HK-2 (cell line): ENCODE measurements at regions not wholly inside any gene's neighbourhood (a gene's known extent, or its start where the extent isn't known, plus 50 kb on each side); places are given as distances from the start of the nearest gene placed in this dataset.
"Not testable (repeated sequence)": the region's sequence is repeated elsewhere in the genome, so short reads cannot be mapped to it uniquely, and the experiment has no call there.

Source experiments
- DNase-seq: peaks from one replicate; pipeline ENCODE4 v3.0.0-alpha.2; 2018; ENCODE audit not compliant: unreplicated experiment

DNA sequence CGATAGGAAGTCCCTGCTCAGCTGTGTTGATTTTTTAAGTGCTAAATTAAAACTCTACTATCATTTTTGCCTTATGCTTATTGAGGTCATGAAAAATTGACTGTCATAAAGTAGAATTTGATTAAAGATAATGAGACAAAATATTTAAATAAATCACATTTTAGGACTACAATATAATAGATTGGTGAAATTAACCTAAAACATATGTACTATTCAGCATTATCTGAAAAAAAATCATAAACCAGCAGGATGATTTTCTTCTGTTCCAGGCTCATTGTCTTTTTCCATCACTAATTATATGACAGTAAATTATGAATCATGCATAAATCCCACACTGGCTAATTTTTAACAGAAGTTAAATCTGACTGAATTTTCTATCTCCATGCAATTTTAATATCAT lies 373.6 kb upstream of the NRSN1 start:
- no peak for DNase-seq

DNA sequence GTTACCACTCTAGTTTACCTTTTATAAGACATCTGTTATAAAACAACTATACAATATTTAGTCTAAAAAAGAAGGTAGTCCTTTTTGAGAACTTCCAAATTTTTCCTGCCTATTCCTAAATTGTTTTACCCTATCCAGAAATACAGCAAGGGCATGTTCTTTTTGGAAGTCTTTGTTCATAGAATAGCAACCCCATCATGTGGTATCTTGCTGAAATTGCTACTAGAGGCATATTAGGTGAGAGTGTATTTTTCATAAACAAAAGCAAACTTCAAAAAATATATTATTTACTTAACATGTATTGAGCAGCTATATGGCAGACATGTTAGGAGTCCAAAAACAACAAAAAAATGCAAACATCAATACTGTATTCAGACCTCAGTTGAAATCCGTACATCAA lies 371.8 kb upstream of the NRSN1 start:
- no peak for DNase-seq

DNA sequence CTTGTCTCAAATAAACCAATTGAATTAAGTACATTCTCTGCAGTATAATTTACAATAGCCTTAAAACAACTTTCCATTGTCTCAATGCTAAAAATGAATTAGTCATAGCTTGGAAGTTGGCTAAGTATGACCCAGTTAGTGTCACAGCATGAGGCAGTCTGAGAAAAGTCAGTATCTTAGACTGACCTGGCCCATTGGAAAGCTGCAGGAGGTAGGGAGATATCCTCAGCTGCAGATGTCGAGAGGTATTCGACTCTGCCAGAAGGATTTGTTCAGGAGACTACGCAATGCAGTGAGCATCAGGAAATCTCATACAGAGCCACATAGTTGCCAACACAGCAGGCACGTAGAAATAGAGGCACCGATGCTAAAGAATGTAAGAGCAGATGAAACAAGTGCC lies 350.9 kb upstream of the NRSN1 start:
- no peak for DNase-seq

DNA sequence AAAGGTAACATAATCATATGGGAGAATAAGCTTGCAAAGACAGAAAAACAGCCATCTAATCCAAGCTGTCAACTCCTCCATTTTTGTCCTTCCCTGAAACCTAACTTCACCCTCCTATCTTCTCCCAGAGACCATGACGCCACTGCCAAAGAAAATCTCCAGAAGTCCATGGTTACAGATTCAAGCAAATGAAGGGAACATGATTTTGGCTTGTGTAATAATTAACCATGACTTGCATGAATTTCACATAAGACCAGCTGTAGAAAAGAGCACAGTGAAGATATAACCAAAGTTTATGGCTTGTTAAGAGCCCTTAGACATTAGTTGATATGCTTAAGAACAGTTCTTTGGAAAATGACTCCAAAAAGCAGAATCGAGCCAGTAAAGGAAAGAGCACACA lies 342.1 kb upstream of the NRSN1 start:
- no peak for DNase-seq

DNA sequence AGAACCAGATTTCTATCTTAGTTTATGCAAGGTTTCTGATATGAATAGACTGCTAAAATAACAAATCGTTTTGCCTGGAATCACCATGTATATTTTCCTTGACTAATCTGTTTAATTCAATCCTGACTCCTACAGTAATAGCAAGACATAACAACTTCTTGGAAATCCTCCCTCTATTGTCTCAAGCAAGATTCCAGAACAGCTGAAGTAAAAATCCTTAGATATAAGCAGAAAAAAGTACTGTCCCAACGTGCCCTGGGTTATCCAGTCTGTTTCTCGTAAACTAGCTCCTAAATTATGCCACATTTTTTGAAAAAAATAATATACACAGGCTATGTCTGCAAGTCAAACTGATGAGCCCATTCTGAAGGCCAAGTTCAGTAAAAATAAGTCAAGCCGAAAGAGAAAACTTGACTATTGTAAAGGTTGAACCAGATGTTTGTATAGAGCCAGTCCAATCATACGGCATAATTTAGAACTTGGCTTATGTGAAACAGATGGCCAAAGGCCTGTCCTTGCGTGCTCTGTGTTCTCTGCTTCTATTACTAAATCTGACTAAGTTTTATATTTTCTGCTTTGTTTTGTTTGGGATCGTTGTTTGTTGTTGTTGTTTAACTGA lies 341.6 kb upstream of the NRSN1 start:
- DNase-seq = no peak

DNA sequence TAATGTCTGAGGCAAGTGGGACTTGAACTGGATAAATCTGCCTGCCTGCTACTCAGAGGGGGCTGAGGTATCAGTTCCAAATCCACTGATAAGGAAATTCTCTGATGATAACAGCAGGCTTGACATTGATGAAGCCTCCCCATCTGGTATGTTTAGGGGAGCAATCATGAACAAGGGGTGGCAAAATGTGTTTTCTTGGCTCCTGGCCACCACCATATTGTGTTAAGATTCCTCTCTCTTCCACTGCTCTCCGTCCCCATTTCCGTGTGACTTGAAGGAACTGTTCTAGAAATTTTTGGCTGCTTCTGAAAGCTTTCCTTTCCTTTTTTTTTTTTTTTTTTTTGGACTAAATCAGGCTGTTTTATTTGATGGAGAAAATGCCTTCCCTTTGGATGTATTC lies 335.3 kb upstream of the NRSN1 start:
- no peak for DNase-seq

DNA sequence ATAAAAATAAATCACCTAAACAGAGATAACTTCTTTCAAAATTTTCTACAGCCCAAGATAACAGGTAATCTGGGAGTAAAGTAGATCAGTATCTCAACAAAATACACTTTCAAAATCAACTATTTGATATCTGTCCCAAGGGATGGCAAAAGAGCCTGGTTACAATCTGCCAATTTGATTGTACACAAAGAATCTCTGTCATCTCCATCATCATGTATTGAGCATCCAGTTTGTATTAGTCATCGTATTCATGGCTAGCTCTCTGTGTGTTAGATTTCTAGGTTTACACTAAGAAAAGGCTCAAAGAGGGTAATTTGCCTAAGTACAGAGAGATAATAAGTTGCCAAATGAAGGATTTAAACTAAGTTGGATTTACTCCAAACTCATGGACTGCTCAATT lies 329.0 kb upstream of the NRSN1 start:
- no peak for DNase-seq

DNA sequence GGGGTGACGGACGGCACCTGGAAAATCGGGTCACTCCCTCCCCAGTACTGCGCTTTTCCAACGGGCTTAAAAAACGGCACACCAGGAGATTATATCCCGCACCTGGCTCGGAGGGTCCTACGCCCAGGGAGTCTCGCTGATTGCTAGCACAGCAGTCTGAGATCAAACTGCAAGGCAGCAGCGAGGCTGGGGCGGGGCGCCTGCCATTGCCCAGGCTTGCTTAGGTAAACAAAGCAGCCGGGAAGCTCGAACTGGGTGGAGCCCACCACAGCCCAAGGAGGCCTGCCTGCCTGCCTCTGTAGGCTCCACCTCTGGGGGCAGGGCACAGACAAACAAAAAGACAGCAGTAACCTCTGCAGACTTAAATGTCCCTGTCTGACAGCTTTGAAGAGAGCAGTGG lies 321.7 kb upstream of the NRSN1 start:
- DNase-seq = not testable (repeated sequence)

DNA sequence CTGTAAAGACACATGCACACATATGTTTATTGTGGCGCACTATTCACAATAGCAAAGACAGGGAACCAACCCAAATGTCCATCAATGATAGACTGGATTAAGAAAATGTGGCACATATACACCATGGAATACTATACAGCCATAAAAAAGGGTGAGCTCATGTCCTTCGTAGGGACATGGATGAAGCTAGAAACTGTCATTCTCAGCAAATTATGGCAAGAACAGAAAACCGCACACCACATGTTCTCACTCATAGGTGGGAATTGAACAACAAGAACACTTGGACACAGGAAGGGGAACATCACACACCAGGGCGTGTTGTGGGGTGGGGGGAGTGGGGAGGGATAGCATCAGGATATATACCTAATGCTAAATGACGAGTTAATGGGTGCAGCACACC lies 304.9 kb upstream of the NRSN1 start:
- not testable (repeated sequence) for DNase-seq

DNA sequence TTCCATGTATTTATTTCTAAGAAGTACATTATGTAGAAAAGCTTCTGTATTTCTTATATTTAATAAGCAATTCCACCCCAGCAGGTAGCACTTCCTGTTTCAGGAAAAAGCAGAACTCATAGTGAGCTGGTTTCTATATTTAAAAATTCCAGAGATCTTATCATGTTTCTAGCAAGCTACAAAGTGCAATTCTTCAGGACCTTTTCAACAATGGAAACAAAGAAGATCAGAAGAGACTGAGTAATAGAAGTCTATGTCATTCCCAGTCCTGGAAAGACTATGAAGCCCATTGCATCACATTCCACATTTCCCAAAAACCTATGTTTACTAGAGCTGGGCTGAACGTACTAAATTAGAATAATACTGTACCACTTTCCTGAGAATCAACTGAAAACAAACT lies 302.6 kb upstream of the NRSN1 start:
- DNase-seq = no peak

DNA sequence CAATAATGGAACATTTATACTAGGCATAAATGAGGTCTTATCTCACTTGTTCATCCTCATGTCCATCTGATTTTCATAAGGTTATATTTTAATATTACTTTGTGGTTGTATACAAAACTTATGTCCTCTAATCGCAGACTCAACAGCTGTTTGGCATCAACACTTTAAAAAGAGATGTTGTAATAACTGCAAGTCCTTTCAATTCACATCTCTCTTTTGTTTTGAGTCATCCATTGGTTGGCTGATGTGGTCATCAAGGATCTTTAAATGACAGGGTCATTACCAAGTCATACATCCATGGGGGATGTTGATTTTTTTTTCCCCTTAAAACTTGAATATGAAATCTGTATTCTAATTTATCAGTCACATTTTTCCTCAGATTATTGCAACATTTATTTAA lies 299.4 kb upstream of the NRSN1 start:
- no peak for DNase-seq

DNA sequence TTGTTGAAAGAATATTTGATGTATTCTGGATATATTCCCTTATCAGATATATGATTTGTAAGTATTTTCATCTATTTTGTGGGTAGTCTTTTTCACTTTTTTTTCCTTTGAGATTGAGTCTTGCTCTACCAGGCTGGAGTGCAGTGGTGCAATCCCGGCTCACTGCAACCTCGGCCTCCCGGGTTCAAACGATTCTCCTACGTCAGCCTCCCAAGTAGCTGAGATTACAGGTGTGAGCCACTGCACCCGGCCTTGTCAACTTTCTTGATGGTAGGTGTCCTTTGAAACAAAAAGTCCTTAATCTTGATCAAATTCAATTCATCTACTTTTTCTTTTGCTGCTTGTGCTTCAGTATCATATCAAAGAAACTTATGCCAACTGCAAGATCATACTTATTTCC lies 297.2 kb upstream of the NRSN1 start:
- no peak for DNase-seq

DNA sequence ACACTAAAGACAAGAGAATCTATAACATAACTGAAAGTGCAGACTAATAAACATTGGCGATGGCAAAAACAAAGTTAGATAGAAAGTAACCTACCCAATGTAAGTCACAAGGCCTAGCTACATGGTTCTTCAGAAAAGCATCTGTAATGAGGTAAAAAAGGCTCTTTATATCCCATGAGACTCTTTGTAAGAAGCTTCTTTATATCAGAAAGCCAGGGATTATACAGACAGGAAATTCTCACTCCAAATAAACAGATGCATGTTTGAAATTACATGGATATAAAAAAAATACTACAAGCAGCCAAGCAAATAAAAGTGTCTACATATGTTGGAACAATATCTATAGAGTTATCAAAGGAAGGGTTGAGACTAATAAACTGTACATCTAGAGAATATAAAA lies 284.9 kb upstream of the NRSN1 start:
- DNase-seq = no peak

DNA sequence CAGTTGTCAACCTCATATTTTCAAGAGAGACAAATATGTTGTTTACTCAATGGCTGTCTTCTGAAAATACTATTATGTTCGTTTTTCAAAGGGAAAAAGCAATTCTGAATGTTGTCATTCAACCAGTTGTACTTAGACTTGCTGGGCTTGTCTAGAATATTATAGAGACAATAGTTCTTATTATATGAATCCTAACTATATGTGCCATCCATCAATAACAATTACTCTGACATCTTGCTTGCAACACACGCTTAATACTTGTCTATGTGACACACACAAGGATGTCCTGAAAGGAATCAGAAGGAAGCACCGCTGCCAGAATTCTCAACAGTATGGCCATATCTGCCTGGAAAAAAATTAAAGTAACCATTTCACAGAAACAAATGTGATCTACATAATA lies 283.3 kb upstream of the NRSN1 start:
- DNase-seq = no peak

DNA sequence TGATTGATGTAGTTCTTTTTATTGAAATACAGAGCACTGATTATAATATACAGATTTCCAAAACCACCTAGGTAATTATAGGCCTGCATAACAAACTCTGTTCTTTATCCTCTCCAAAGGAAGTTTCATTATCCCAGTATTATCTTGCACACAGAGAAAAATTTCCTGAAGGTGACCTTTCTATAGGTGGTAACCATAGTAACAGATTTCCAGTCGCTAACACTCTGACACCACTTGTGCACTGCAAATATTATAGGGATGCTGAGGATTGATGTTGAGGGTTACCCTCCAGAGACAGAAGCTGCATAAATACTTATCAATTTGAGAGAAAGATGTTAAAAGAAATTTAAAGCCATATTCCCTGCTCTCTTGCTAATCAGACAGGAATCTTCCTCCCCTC lies 274.5 kb upstream of the NRSN1 start:
- DNase-seq = no peak

DNA sequence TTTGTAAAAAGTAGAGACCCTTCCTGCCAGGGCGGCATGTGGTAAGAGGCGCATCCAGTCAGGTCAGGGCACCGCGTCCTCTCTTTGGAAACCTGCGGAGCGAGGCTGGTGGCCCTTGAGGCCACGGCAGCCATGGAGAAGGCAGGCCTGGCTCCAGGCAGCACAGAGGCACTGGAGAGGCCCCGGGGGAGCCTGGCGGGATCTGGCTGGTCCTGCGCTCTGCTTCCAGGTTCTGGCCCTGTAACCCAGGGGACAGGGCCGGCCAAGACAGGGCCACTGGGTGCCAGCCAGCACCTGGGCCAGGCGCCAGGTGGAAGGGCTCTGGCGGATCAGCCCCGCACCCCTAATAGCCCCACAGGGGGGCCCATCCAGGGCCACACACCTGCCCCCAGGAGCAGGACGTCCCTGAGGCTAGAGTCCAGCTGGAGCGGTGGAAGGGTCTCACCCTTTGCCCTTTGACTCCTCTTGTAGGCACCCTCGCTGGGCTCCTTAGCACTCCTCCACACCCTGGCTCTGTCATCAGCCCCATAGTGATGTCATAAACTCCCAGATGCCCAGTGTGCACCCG lies 272.4 kb upstream of the NRSN1 start:
- not testable (repeated sequence) for DNase-seq

DNA sequence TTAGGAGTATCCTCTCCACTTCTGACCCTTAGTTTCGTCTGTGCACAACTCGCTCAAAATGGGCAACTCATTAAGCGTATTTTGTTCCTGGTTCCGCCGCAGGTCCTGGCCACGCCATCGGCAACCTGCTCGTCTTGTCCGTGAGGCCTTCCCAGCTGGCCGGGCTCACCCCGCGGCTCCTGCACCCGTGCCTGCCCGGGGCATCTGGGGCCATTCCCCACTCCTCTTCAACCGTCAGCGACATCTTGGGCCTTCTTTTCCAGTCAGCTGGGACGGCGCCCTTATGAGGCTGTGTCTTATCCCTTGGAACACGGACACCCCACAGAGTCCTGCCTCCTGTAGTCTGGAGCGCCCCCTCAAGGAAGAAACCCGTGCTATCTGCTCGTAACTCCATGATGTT lies 271.9 kb upstream of the NRSN1 start:
- DNase-seq = not testable (repeated sequence)

DNA sequence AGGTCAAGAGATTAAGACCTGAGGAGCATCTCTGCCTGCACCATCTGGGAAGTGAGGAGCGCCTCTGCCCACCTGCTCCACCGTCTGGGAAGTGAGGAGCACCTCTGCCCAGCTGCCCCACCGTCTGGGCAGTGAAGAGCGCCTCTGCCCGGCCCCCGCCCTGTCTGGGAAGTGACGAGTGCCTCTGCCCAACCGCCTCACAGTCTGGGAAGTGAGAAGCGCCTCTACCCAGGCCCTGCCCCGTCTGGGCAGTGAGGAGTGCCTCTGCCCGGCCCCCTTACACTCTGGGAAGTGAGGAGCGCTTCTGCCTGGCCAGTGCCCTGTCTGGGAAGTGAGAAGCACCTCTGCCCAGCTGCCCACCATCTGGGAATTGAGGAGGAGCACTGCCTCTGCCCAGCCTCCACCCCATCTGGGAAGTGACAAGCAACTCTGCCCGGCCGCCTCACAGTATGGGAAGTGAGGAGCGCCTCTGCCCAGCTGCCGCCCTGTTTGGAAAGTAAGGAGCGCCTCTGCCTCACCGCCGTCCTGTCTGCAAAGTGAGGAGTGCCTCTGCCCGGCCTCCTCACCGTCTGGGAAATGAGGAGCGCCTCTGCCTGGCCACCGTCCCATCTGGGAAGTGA lies 270.4 kb upstream of the NRSN1 start:
- DNase-seq = no peak

DNA sequence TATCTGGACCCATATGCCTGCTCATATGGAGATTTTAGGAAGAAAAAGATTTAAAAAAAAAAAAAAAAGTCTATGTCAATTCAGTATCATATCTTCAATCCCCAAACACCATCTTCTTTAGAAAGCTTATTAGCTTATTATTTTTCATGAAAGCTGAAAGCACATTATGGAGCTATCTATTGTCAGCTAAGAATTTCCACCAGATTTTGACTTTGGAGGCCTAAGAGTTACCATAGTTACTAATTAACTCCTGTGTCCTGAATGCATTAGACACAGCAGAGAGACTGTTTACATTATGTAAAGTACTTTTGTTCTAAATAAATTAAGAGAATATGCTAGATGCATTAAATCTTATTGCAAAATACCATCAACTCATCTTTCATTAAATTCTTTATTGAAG lies 255.5 kb upstream of the NRSN1 start:
- no peak for DNase-seq

DNA sequence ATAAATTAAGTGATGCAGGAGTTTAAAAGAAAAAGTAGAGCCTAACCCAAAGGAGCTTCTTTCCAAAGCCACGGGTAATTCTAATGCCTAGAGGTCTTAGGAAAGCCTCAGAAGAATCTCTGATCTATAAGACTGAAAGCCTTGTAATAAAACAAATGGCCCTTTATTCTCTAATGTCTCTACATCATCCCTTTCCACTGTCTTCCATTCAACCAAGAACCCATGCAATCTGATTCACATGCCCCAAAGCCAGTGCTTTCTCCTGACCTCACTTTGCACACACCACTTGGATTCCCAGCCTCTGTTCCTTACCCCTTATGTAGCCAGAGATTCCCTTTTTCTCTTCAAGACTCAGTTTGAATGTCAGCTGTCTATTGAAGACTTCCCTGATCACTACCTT lies 252.9 kb upstream of the NRSN1 start:
- no peak for DNase-seq

DNA sequence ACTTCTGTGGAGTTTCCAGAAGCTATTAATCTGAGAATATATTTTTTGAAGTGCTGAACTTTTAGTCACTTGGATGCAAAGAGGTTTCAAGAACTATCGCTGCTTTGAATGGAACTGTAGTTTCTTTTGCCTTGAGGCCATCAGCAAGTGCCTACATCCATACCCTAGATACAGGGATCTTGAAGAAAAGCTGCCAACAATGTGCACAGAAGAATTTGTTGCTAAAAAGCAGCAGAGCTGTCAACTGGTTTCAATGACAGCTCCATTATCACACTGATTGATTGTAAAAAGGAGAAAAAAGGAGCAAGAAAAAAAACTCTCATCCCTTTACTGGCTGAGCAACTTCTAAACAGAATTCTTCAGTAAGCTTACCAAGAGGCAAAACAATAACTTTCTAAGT lies 251.0 kb upstream of the NRSN1 start:
- DNase-seq = no peak

DNA sequence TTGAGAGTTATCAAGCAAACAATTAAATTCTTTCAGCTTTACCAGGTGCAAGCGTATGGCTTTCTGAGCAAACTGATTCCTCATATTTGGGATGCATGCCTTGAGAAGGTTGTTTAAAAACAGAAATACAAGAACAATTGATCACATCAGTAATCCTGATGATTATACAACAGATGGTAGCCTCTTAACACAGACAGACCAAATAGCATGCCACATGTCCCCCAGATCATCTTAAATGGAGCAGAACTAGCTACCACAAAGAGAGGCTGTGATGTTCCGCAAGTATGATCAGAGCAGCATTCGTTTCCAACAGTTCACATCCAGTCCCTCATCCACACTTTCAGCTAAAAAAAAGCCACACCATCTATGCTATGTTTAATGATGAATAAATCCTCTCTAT lies 246.2 kb upstream of the NRSN1 start:
- no peak for DNase-seq

DNA sequence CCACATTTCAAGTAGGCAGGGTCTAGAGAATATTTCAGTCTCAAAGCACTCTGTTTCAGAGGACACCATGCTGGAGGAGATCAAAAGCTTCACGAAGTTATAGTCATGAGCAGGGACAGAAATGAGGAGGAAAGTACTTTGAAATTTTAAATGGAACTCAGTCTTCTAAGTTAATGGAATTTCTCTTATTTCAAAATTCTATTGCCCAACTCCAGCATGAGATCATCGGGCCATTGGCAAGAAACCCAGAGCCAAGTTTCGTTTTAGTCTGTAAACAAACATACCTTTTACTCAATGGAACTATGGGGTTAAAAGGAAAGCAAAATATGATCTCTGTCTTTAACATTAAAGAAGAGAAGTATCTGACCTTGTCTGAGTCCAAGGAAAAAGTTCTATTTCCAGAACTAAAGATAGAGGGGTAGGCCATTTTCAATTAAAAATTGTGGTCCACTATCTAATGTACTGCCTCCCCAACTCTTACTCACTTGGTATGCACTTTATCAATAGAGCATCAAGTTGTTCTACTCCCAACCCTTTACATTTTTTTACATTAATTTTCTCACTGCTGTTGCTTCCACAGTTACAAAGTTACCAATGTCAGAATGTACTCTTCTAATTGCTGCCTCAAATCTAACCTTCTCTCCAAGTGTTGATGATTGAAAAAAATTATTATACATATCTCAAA lies 235.3 kb upstream of the NRSN1 start:
- DNase-seq = no peak
